ENCODE measurements at regions not wholly inside any gene's neighbourhood (a gene's known extent, or its start where the extent isn't known, plus 50 kb on each side); places are given as distances from the start of the nearest gene placed in this dataset.

DNA sequence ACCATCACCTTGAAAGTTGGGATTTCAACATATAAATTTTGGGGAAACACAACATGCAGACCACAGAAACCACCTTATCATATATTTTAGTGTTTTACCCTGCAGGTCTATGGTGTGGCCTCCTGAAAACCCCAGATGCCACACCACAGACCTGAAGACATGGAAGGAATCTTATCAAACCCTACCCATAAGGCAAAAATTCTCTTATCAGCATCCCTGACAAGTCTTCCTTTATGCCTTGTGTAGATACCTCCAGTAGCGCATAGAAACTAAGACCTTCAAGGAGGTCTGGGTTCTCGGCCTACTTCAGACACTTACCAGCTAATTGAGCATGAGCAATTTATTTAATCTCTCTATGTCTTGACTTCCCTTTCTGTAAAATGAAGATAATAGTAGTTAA, 59.1 kb upstream of the SLC14A2 start:
- TF ChIP-seq, protein P1, sequence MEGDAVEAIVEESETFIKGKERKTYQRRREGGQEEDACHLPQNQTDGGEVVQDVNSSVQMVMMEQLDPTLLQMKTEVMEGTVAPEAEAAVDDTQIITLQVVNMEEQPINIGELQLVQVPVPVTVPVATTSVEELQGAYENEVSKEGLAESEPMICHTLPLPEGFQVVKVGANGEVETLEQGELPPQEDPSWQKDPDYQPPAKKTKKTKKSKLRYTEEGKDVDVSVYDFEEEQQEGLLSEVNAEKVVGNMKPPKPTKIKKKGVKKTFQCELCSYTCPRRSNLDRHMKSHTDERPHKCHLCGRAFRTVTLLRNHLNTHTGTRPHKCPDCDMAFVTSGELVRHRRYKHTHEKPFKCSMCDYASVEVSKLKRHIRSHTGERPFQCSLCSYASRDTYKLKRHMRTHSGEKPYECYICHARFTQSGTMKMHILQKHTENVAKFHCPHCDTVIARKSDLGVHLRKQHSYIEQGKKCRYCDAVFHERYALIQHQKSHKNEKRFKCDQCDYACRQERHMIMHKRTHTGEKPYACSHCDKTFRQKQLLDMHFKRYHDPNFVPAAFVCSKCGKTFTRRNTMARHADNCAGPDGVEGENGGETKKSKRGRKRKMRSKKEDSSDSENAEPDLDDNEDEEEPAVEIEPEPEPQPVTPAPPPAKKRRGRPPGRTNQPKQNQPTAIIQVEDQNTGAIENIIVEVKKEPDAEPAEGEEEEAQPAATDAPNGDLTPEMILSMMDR (IDR thresholded peaks at IDR 0.05): no peak
- TF ChIP-seq POLR2AphosphoS5 (IDR thresholded peaks at IDR 0.05): no peak

Data from transverse colon (tissue), 4 donors.